PC-9 (cell line): ENCODE measurements at regions not wholly inside any gene's neighbourhood (a gene's known extent, or its start where the extent isn't known, plus 50 kb on each side); places are given as distances from the start of the nearest gene placed in this dataset.

Experiments
- CTCF ChIP-seq: fragments of 200-600 bp; sonication (generic); conservative IDR thresholded peaks from 2 replicates; pipeline ENCODE4 v1.6.1; 2017; ENCODE audit warnings: mixed run types, antibody characterized with exemption, mild to moderate bottlenecking, moderate library complexity
- EZH2 ChIP-seq: fragments of 200-600 bp; sonication (generic); IDR thresholded peaks from 2 replicates; pipeline ENCODE4 v1.8.0; 2017; ENCODE audit warnings: antibody characterized with exemption, low read depth

- TF ChIP-seq EZH2 (no peak), CTCF (no peak)
These were observed 354.0 kb upstream of the API5 start for GRCh38 chr11:42957831-42958230.
